ENCODE measurements at regions not wholly inside any gene's neighbourhood (a gene's known extent, or its start where the extent isn't known, plus 50 kb on each side); places are given as distances from the start of the nearest gene placed in this dataset.

GRCh38 chr15:77549576-77550288, 83.0 kb downstream of the LINGO1 start:
- no peak for TF ChIP-seq CTCF (IDR thresholded peaks at IDR 0.05)
- H3K4me2 ChIP-seq (ENCODE audit: low read length): no peak overlapping the region
- H3K4me3 ChIP-seq (ENCODE audit: low read depth, low read length): no peak overlapping the region
- H3K4me1 ChIP-seq: no peaks in the 10 kb centered on the region
- H3K9me3 ChIP-seq (ENCODE audit: control insufficient read depth, low read length): no peaks in the 10 kb centered on the region
- no peak overlapping the region for H2AFZ ChIP-seq
- no peak overlapping the region for H3K27ac ChIP-seq
- H3K27me3 ChIP-seq (ENCODE audit: control insufficient read depth, insufficient read depth, low read length): no peaks in the 10 kb centered on the region
- H3K79me2 ChIP-seq: no peaks in the 10 kb centered on the region
- no peaks in the 10 kb centered on the region for H3K36me3 ChIP-seq (ENCODE audit: control insufficient read depth, insufficient read depth, low read length)
- H3K9ac ChIP-seq: no peak overlapping the region

- Histone ChIP-seq H3K79me2 (no peaks in the 10 kb centered on the region), H3K9ac (no peak overlapping the region), H3K4me3 (ENCODE audit: low read depth, low read length) (no peak overlapping the region), H3K36me3 (ENCODE audit: control insufficient read depth, insufficient read depth, low read length) (no peaks in the 10 kb centered on the region), H3K4me2 (ENCODE audit: low read length) (no peak overlapping the region), H3K9me3 (ENCODE audit: control insufficient read depth, low read length) (no peaks in the 10 kb centered on the region), H2AFZ (no peak overlapping the region), H3K4me1 (peaks cover under 1% of the 10 kb centered on the region), H3K27ac (no peak overlapping the region), H3K27me3 (ENCODE audit: control insufficient read depth, insufficient read depth, low read length) (no peaks in the 10 kb centered on the region)
- no peak for TF ChIP-seq CTCF (IDR thresholded peaks at IDR 0.05)
Observed at GRCh38 chr15:77548589-77549557, 83.8 kb downstream of the LINGO1 start.

- no peak overlapping the region for H2AFZ ChIP-seq
- TF ChIP-seq CTCF (IDR thresholded peaks at IDR 0.05): no peak
- no peak overlapping the region for H3K27ac ChIP-seq
- no peak overlapping the region for H3K4me2 ChIP-seq (ENCODE audit: low read length)
- no peaks in the 10 kb centered on the region for H3K36me3 ChIP-seq (ENCODE audit: control insufficient read depth, insufficient read depth, low read length)
- no peak overlapping the region for H3K9ac ChIP-seq
- peaks cover 5% of the 10 kb centered on the region for H3K4me1 ChIP-seq
- H3K27me3 ChIP-seq (ENCODE audit: control insufficient read depth, insufficient read depth, low read length): no peaks in the 10 kb centered on the region
- H3K79me2 ChIP-seq: no peaks in the 10 kb centered on the region
- H3K4me3 ChIP-seq (ENCODE audit: low read depth, low read length): no peak overlapping the region
- H3K9me3 ChIP-seq (ENCODE audit: control insufficient read depth, low read length): no peaks in the 10 kb centered on the region
Observed at GRCh38 chr15:77547801-77548588, 84.7 kb downstream of the LINGO1 start.

GRCh38 chr15:77546870-77547269, 85.8 kb downstream of the LINGO1 start:
- H3K9me3 ChIP-seq (ENCODE audit: control insufficient read depth, low read length): no peaks in the 10 kb centered on the region

More at GRCh38 chr15:77546870-77547269, 85.8 kb downstream of the LINGO1 start:
- no peak overlapping the region for H3K4me3 ChIP-seq (ENCODE audit: low read depth, low read length)
- H3K36me3 ChIP-seq (ENCODE audit: control insufficient read depth, insufficient read depth, low read length): no peaks in the 10 kb centered on the region
- H3K27me3 ChIP-seq (ENCODE audit: control insufficient read depth, insufficient read depth, low read length): no peaks in the 10 kb centered on the region
- no peak overlapping the region for H2AFZ ChIP-seq
- H3K4me1 ChIP-seq: peaks cover 5% of the 10 kb centered on the region
- no peak for TF ChIP-seq CTCF (IDR thresholded peaks at IDR 0.05)
- H3K79me2 ChIP-seq: no peaks in the 10 kb centered on the region
- no peak overlapping the region for H3K9ac ChIP-seq
- no peak overlapping the region for H3K27ac ChIP-seq
- no peak overlapping the region for H3K4me2 ChIP-seq (ENCODE audit: low read length)

Data from parathyroid adenoma (tissue), 2 donors.